ENCODE measurements at regions not wholly inside any gene's neighbourhood (a gene's known extent, or its start where the extent isn't known, plus 50 kb on each side); places are given as distances from the start of the nearest gene placed in this dataset.

DNA sequence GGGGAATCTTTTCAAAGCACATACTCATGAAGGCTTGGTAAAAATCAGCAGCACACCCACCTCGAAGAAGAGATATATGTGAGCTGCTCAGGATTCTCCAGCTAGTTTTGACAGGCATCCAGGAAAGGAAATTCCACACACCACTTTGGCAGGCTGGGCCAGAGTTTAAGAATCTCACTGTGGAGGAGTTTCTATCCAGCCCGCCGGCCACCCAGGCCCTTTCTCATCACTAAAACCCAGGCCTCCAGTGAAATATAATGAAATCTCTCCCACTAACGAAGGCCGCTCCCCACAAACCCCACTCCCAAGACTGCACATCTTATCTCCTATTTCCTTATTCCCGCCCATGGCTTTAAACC is 202.0 kb downstream of the GLI2 start:
- TF ChIP-seq, protein P1, sequence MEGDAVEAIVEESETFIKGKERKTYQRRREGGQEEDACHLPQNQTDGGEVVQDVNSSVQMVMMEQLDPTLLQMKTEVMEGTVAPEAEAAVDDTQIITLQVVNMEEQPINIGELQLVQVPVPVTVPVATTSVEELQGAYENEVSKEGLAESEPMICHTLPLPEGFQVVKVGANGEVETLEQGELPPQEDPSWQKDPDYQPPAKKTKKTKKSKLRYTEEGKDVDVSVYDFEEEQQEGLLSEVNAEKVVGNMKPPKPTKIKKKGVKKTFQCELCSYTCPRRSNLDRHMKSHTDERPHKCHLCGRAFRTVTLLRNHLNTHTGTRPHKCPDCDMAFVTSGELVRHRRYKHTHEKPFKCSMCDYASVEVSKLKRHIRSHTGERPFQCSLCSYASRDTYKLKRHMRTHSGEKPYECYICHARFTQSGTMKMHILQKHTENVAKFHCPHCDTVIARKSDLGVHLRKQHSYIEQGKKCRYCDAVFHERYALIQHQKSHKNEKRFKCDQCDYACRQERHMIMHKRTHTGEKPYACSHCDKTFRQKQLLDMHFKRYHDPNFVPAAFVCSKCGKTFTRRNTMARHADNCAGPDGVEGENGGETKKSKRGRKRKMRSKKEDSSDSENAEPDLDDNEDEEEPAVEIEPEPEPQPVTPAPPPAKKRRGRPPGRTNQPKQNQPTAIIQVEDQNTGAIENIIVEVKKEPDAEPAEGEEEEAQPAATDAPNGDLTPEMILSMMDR (IDR thresholded peaks at IDR 0.05), result no peak
- Mint-ChIP-seq H3K9me3 (peaks cover under 1% of the 10 kb centered on the region), H3K4me1 (peaks cover 88% of the 10 kb centered on the region), H3K36me3 (ENCODE audit: low read depth) (peaks cover 7% of the 10 kb centered on the region), H3K27me3 (ENCODE audit: low read depth, poor library complexity) (peaks cover 20% of the 10 kb centered on the region), H3K27ac (no peak overlapping the region), H3K4me3 (no peak overlapping the region)
- no peak for DNase-seq

DNA sequence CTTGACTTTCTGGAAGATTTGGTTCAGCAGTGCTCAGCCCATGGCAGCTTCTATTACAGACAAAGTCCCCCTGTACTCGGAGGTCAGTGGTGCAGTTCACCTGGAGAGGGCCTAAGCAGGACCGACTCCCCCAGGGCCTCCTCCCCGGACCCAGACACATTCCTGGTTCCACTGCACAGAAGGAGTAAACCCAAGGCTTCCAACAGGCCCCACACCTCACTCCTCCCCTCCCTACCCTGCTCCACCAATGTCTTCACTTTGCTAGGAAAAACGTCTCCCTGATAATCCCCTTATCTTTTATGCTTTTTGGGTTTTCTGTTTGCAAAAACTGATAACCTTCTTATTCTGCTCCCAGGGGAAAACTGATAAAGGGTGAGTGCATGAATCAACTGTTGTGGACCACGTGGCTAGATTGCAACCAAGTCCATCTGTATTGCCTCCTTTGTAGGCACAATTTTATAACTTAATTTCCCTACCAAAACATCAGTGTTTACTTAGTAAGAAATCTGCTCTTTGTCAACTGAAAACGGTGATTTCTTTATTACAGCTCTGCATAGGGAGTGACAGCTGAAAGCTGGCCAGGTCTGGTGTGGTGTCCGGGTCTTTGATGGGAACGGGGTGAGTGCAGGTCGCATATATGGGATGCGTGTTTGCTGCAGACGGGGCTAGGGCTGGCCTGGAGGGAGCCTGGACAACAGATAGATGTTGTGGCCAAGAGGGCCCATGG is 202.5 kb downstream of the GLI2 start:
- H3K36me3 Mint-ChIP-seq (ENCODE audit: low read depth), result peaks cover 13% of the 10 kb centered on the region
- H3K4me3 Mint-ChIP-seq, result no peak overlapping the region
- no peak for DNase-seq
- TF ChIP-seq, protein P1 (IDR thresholded peaks at IDR 0.05), result no peak
- peaks cover 88% of the 10 kb centered on the region for H3K4me1 Mint-ChIP-seq
- H3K9me3 Mint-ChIP-seq, result peaks cover 3% of the 10 kb centered on the region
- H3K27me3 Mint-ChIP-seq (ENCODE audit: low read depth, poor library complexity), result peaks cover 21% of the 10 kb centered on the region
- H3K27ac Mint-ChIP-seq, result no peak overlapping the region

DNA sequence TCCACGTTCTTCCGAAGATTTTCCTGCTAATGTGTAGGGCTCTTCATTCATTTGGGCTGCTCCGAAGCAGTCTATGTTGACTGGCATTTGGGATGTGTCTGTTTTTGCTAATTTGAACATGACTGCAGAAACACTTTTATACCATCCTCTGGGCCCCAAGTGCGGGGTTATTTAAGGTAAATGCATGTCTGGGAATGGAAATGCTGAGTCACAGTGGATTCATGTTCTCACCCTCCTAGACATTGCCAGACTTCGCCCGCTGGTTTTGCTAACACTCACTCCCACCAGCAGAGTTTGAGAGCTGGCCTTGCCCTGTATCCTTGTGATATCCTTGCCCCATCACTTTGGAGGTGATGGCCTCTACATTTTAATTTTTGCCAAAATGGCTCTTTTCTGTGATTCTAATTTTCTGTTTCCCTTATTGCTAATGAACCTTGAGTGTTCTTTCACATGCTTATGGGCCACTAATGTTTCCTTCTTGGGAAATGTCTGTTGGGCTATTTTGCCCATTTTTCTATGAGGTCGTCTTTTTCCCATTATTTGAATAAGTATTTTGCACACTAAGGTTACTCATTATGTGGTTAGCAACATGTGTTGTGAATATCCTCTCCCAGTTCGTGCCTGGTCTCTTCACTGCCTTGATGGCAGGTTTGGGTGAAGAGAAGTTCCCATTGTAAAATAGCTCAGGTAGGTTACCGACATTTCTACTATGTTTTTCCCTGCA is 204.1 kb downstream of the GLI2 start:
- peaks cover 84% of the 10 kb centered on the region for H3K4me1 Mint-ChIP-seq
- no peak overlapping the region for H3K4me3 Mint-ChIP-seq
- H3K27me3 Mint-ChIP-seq (ENCODE audit: low read depth, poor library complexity), result peaks cover 25% of the 10 kb centered on the region
- DNase-seq, result no peak
- H3K36me3 Mint-ChIP-seq (ENCODE audit: low read depth), result peaks cover 17% of the 10 kb centered on the region
- H3K9me3 Mint-ChIP-seq, result peaks cover 3% of the 10 kb centered on the region
- H3K27ac Mint-ChIP-seq, result peak overlapping the region; percentile 27
- TF ChIP-seq, protein P1 (IDR thresholded peaks at IDR 0.05), result no peak

DNA sequence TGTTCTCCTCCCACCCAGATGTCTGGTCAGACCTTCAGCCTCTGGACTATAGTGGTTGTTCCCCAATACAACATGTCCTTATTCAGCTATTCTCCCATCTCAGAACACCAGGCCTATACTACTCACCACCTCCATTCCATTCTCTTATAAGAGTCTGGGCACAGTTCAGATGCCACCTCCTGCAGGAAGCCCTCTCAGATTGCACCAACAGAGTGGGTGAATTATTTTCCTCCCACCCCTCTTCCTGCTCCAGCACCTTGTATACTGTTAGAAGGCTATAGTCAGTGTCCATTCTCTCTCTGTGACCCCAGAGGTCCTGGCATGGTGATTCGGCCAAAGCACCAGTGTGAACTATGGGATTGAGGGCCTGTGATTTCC is 204.6 kb downstream of the GLI2 start:
- peaks cover 3% of the 10 kb centered on the region for H3K9me3 Mint-ChIP-seq
- H3K36me3 Mint-ChIP-seq (ENCODE audit: low read depth), result peaks cover 17% of the 10 kb centered on the region
- no peak for DNase-seq
- H3K4me3 Mint-ChIP-seq, result no peak overlapping the region
- peaks cover 25% of the 10 kb centered on the region for H3K27me3 Mint-ChIP-seq (ENCODE audit: low read depth, poor library complexity)
- peak overlapping the region; percentile 27 for H3K27ac Mint-ChIP-seq
- TF ChIP-seq, protein P1 (IDR thresholded peaks at IDR 0.05), result no peak
- peaks cover 78% of the 10 kb centered on the region for H3K4me1 Mint-ChIP-seq

DNA sequence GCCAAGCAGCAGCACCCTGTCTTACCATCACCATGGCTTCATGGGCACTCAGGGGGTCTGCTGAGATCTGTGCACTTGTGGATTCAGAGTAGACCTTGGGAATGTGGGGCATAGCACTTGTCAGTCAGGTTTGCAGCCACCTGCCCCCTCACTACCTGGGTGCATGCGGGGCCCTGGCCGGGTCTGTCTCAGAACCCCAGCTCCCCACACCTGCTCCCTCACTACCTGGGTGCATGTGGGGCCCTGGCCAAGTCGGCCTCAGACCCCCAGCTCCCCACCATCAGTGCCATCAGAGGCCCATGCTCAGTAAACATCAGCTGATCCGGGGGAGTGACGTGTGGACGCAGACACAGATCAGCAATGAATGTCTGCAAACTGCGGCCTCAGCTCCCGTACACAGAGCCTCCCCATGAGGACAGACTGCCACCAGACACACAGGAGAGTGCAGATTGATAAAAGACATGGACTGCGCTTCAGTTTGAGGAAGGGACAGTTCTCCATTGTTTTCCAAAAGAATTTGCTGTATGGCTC is 205.1 kb downstream of the GLI2 start:
- Mint-ChIP-seq H3K27ac (peak overlapping the region; percentile 39), H3K36me3 (ENCODE audit: low read depth) (peaks cover 17% of the 10 kb centered on the region), H3K9me3 (peaks cover 3% of the 10 kb centered on the region), H3K4me3 (no peak overlapping the region), H3K4me1 (peaks cover 78% of the 10 kb centered on the region), H3K27me3 (ENCODE audit: low read depth, poor library complexity) (peaks cover 23% of the 10 kb centered on the region)
- TF ChIP-seq, protein P1 (IDR thresholded peaks at IDR 0.05), result no peak
- DNase-seq, result no peak
